Breast epithelium (tissue), 4 donors: ENCODE measurements at regions not wholly inside any gene's neighbourhood (a gene's known extent, or its start where the extent isn't known, plus 50 kb on each side); places are given as distances from the start of the nearest gene placed in this dataset.

Experiments used
- DNase-seq, 2 donors: peaks; one replicate each; pipeline ENCODE4 v3.0.0-alpha.2; 2019; ENCODE audit warnings: low spot score in 2 of 2
- H3K27ac ChIP-seq, 2 donors: fragments of 200-600 bp; sonication (generic) in 1 of 2; one replicate each; pipeline ENCODE4 v1.5.1; 2016 to 2019; ENCODE audit warnings: mild to moderate bottlenecking in 1 of 2
- H3K27me3 ChIP-seq, 2 donors: fragments of 200-600 bp; sonication (generic) in 1 of 2; one replicate each; pipeline versions ENCODE4 v1.5.1 to v1.6.0; 2017 to 2019; ENCODE audit warnings: control low read depth in 1 of 2, mild to moderate bottlenecking in 1 of 2
- H3K36me3 ChIP-seq: fragments of 200-600 bp; one replicate; pipeline ENCODE4 v1.5.1; 2019
- H3K4me1 ChIP-seq, 2 donors: fragments of 200-600 bp; sonication (generic); one replicate each; pipeline ENCODE4 v1.5.1; 2016 to 2019; ENCODE audit warnings: control low read depth in 1 of 2
- H3K4me3 ChIP-seq, 3 donors: fragments of 200-600 bp; sonication (generic); 1 replicate in 2 of 3; 2 replicates in 1 of 3; pipeline ENCODE4 v1.5.1; 2016 to 2019; ENCODE audit warnings: mild to moderate bottlenecking in 3 of 3, moderate library complexity in 2 of 3
- H3K9me3 ChIP-seq, 2 donors: fragments of 200-600 bp; sonication (generic) in 1 of 2; one replicate each; pipeline ENCODE4 v1.5.1; 2016 to 2019; ENCODE audit warnings: control low read depth in 1 of 2
- CTCF ChIP-seq, 3 donors: fragments of 450-650 bp; IDR thresholded peaks; one replicate each; pipeline ENCODE4 v1.5.1; 2016 to 2017; ENCODE audit warnings: antibody characterized with exemption in 3 of 3, mild to moderate bottlenecking in 3 of 3, moderate library complexity in 3 of 3
- POLR2A ChIP-seq: fragments of 450-650 bp; IDR thresholded peaks from one replicate; pipeline ENCODE4 v1.6.1; 2016; ENCODE audit warnings: antibody characterized with exemption, mild to moderate bottlenecking, moderate library complexity
- POLR2AphosphoS5 ChIP-seq, 3 donors: sonication (generic); formaldehyde crosslinking; IDR thresholded peaks; one replicate each; pipeline ENCODE4 v1.6.1; 2017; ENCODE audit warnings: antibody characterized with exemption in 3 of 3
- intact Hi-C: fragments of 100-400 bp; cut with DNase I; formaldehyde crosslinking; loops from one replicate; pipeline ENCODE4 v1.15.1; 2023; ENCODE audit warnings: low total_unique reads

GRCh38 chr2:150679456-150680120, 192.1 kb upstream of the RND3 start:
- intact Hi-C loops, result no loop called here
- no peaks in the 10 kb centered on the region for H3K4me1 ChIP-seq
- H3K36me3 ChIP-seq, result no peaks in the 10 kb centered on the region
- H3K4me3 ChIP-seq, result no peak overlapping the region
- no peak for DNase-seq
- H3K9me3 ChIP-seq, result no peaks in the 10 kb centered on the region
- no peaks in the 10 kb centered on the region for H3K27me3 ChIP-seq
- no peak for TF ChIP-seq CTCF (IDR thresholded peaks at IDR 0.05)
- no peak for TF ChIP-seq POLR2A
- no peak for TF ChIP-seq POLR2AphosphoS5 (IDR thresholded peaks at IDR 0.05)
- H3K27ac ChIP-seq, result no peak overlapping the region

GRCh38 chr2:150677551-150677950, 190.1 kb upstream of the RND3 start:
- no peak for TF ChIP-seq POLR2AphosphoS5 (IDR thresholded peaks at IDR 0.05)
- no peak for TF ChIP-seq CTCF (IDR thresholded peaks at IDR 0.05)
- H3K4me3 ChIP-seq, result no peak overlapping the region
- intact Hi-C loops, result no loop called here
- no peaks in the 10 kb centered on the region for H3K36me3 ChIP-seq
- no peaks in the 10 kb centered on the region for H3K27me3 ChIP-seq
- no peak for DNase-seq
- H3K4me1 ChIP-seq, result no peaks in the 10 kb centered on the region
- H3K27ac ChIP-seq, result no peak overlapping the region
- no peaks in the 10 kb centered on the region for H3K9me3 ChIP-seq

- Histone ChIP-seq H3K4me1 (no peaks in the 10 kb centered on the region), H3K36me3 (no peaks in the 10 kb centered on the region), H3K27me3 (no peaks in the 10 kb centered on the region), H3K4me3 (no peak overlapping the region), H3K27ac (no peak overlapping the region), H3K9me3 (no peaks in the 10 kb centered on the region)
- intact Hi-C loops, result no loop called here
- TF ChIP-seq POLR2A (no peak), CTCF (IDR thresholded peaks at IDR 0.05) (no peak), POLR2AphosphoS5 (IDR thresholded peaks at IDR 0.05) (no peak)
- no peak for DNase-seq
Observed at GRCh38 chr2:150676747-150677383, 189.4 kb upstream of the RND3 start.

- intact Hi-C loops, result no loop called here
Observed at GRCh38 chr2:150675807-150676206, 188.3 kb upstream of the RND3 start.

More at GRCh38 chr2:150675807-150676206, 188.3 kb upstream of the RND3 start:
- DNase-seq, result no peak
- TF ChIP-seq POLR2AphosphoS5 (IDR thresholded peaks at IDR 0.05), result no peak
- TF ChIP-seq POLR2A, result no peak
- TF ChIP-seq CTCF (IDR thresholded peaks at IDR 0.05), result no peak
- H3K4me3 ChIP-seq, result no peak overlapping the region
- no peaks in the 10 kb centered on the region for H3K9me3 ChIP-seq
- H3K27me3 ChIP-seq, result no peaks in the 10 kb centered on the region
- H3K4me1 ChIP-seq, result no peaks in the 10 kb centered on the region
- no peak overlapping the region for H3K27ac ChIP-seq
- H3K36me3 ChIP-seq, result no peaks in the 10 kb centered on the region
